Stimulated activated naive CD8-positive, alpha-beta T cell treated with anti-CD3 and anti-CD28 coated beads, Interleukin-15, amount 100 ng/mL, for 72 hours (primary cell): ENCODE measurements at regions not wholly inside any gene's neighbourhood (a gene's known extent, or its start where the extent isn't known, plus 50 kb on each side); places are given as distances from the start of the nearest gene placed in this dataset.
"Not testable (repeated sequence)": the region's sequence is repeated elsewhere in the genome, so short reads cannot be mapped to it uniquely, and the experiment has no call there.

ENCODE experiments used
- ATAC-seq: fragments of 150-1000 bp; cut with Tn5 transposase; 2 replicates; pipeline ENCODE4 v1.10.0; 2021; ENCODE audit warnings: mild to moderate bottlenecking, moderate library complexity
- DNase-seq, 2 donors: peaks; one replicate each; pipeline ENCODE4 v3.0.0; 2021 to 2022
- H3K27ac Mint-ChIP-seq, 2 donors: one replicate each; pipeline ENCODE4 v1.8.0; 2022; ENCODE audit warnings: mild to moderate bottlenecking in 2 of 2, mixed read lengths in 2 of 2, moderate library complexity in 2 of 2
- H3K27me3 Mint-ChIP-seq: one replicate; pipeline ENCODE4 v1.8.0; 2022; ENCODE audit warnings: mixed read lengths
- H3K4me1 Mint-ChIP-seq: one replicate; pipeline ENCODE4 v1.8.0; 2022; ENCODE audit warnings: mild to moderate bottlenecking, mixed read lengths
- H3K4me3 Mint-ChIP-seq, 2 donors: one replicate each; pipeline ENCODE4 v1.8.0; 2022; ENCODE audit warnings: mild to moderate bottlenecking in 2 of 2, mixed read lengths in 2 of 2, moderate library complexity in 1 of 2
- H3K9me3 Mint-ChIP-seq, 2 donors: one replicate each; pipeline ENCODE4 v1.8.0; 2022; ENCODE audit warnings: mixed read lengths in 2 of 2

DNA sequence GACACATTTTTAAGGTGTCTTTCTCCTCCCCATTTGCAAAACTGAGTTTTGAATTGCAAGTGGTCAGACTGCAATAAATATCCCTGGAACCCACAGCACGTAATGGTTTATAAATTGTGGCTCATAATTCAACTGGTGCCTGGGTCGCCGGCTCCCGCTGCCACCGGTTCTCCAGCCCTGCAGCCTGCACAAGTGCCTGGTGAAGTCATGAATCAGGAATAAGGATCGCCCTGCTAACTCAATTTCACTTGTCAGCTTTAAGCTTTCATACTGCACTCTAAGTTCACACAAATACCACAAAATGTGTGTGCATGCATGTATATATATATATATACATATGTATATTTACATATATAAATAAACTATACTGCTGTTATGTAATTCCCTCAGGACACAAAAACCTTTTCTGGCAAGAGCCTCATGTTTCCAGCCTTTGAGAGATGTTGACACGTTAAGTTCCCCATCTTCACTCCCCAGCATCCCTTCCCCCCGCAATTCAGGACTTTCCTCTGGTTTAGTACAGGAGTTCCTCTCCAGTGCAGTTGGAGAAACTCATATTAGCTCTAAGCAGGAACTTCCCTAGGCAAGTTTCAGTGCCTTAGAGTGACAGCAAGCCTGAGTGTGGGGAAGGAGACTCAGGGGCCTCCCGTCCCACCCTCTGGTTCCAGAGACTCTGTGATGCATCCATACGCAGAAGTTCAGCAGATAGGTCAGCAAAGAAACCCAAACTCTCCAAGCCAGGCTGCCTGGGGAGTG lies 129.2 kb upstream of the UNC5B start:
- no peak for ATAC-seq
- Mint-ChIP-seq H3K27me3 (no peaks in the 10 kb centered on the region), H3K9me3 (no peaks in the 10 kb centered on the region), H3K27ac (no peak overlapping the region), H3K4me3 (no peak overlapping the region), H3K4me1 (no peaks in the 10 kb centered on the region)
- no peak for DNase-seq

DNA sequence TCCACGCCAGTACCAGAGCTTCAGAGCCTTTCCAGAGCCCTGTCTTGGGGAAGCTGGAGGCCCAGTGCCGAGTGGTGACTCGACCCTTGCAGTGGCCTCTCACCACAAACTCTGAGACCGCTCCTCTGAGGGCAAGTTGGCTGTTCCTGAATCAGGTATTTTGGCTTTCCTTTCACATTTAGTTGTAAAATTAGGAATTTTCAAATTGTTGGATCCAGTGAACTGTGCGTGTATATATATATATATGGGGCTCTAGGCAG lies 128.7 kb upstream of the UNC5B start:
- Mint-ChIP-seq H3K27me3 (no peaks in the 10 kb centered on the region), H3K4me1 (no peaks in the 10 kb centered on the region), H3K27ac (no peak overlapping the region), H3K9me3 (no peaks in the 10 kb centered on the region), H3K4me3 (no peak overlapping the region)
- ATAC-seq (no peak), DNase-seq (peak in 1 of 2 donors; percentile 2)

DNA sequence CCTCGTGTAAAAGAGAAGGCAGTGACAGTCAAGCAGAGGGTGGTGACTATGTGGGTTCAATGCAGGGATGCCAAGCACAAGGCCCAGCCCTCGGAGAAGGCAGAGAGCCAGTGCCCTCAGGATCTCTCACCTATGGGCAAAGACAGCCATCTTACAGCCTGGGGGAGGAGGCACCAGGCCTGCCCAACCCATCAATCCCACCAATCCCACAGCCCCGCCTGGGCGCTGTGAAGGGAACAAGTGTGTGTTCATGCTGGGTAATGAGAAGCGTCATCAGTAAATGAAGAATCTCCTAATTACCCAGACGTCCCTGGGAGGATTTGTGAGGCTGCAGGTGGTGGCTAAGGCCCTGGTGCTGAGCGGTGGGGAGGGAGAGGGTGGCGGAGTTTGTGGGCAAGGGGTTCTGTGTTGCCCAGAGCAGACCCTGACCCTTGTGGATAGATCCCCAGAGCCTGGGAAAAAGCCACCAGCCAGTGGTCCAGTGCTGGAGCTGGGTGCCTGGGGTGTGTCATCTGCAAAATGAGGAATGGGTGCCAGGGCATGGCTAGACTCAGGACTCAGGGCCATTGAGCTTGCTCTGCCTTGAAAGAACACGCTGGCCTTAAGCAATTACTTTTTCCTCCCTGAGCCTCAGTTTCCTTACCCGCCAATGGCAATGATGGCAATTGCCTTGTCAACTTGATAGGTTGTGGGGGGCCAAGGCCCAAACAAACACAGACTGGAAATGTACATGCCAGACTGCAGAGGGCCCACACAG lies 128.1 kb upstream of the UNC5B start:
- Mint-ChIP-seq H3K9me3 (no peaks in the 10 kb centered on the region), H3K27ac (no peak overlapping the region), H3K27me3 (no peaks in the 10 kb centered on the region), H3K4me3 (no peak overlapping the region), H3K4me1 (no peaks in the 10 kb centered on the region)
- ATAC-seq (no peak), DNase-seq (peak in 1 of 2 donors; percentile 5)

DNA sequence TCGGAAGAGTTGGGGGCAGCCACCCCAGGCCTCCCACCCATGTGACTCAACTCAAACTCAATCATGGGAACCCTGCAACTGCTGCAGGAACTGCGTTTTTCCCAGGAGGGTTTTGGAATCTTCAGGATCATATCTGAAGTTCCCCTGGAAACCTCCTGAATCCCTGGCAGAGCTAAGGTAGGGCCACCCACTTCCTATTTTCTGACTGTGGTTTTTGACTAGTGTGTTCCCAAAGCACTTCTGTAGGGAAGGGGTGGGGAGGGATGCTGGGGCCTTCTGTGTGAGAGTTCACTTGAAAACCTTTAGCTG lies 127.6 kb upstream of the UNC5B start:
- Mint-ChIP-seq H3K27ac (no peak overlapping the region), H3K4me3 (no peak overlapping the region), H3K27me3 (peaks cover under 1% of the 10 kb centered on the region), H3K4me1 (no peaks in the 10 kb centered on the region), H3K9me3 (no peaks in the 10 kb centered on the region)
- DNase-seq (peak in 1 of 2 donors; percentile 2), ATAC-seq (no peak)

DNA sequence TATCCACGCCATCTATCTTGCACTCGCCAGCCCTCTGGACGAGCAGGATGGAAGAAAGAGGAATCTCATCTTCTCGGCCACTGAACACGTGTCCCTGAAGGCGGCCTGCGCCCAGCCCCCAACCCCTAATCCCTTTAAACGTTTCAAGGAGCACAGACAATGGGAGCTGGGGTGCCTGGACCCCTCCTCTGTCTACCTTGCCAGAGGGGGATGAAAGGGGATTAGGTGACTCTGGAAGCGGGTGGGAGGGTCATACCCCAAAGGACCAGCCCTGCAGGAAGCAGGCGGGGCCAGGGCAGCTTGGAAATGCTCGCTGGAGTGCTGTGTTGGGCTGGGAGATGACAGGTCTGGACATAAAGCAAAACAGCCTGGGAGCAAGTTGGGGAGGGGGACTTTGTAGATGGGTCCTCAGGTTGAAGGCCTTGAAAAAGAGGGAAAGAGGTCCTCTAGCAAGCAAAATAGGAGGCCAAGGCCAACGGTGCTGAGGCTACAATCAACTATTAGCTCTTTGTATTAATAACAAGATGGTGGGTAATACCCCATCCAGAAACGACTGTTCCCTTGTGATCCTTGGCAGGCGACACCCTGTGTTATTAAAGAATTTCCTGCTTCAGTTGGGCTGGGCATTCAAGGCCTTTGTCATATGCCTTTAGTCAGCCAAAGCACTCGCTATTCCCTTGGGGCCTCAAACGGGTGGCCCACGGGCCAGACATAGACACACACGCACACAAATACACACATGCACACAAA lies 126.5 kb upstream of the UNC5B start:
- Mint-ChIP-seq H3K4me3 (no peak overlapping the region), H3K4me1 (no peaks in the 10 kb centered on the region), H3K27ac (no peak overlapping the region), H3K27me3 (peaks cover 11% of the 10 kb centered on the region), H3K9me3 (no peaks in the 10 kb centered on the region)
- no peak for ATAC-seq
- DNase-seq = peak in 1 of 2 donors; percentile 3

DNA sequence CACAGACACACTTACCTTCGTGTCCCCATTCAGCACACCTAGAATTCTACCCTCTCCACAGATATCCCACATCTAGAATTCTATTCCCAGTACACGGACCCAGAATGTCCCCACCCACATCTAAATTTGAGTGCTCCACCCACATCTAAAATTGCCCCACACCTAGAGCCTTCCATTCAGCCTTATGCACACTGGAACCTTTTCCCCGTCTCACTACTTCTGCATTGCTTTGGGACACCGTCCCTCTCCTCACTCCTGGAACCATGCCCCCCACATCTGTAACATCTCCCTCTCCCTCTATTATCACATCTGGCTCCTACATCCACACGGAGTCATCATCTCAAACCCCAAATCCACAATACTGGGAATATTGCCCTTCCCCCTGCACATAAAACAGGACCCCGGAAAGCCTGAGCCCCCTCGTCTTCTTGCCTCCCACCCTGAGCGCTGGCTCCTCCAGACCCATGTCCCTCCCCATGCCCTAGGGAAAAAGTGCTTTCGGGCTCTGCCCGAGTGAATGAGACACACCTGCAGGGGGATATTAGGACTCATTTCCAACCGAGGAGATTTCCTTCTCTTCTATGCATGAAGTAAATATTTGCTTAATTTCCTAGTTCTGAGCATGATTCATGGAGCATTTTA lies 125.8 kb upstream of the UNC5B start:
- H3K4me3 Mint-ChIP-seq = no peak overlapping the region
- ATAC-seq = no peak
- no peaks in the 10 kb centered on the region for H3K9me3 Mint-ChIP-seq
- H3K4me1 Mint-ChIP-seq = no peaks in the 10 kb centered on the region
- peaks cover 12% of the 10 kb centered on the region for H3K27me3 Mint-ChIP-seq
- no peak overlapping the region for H3K27ac Mint-ChIP-seq
- no peak for DNase-seq

DNA sequence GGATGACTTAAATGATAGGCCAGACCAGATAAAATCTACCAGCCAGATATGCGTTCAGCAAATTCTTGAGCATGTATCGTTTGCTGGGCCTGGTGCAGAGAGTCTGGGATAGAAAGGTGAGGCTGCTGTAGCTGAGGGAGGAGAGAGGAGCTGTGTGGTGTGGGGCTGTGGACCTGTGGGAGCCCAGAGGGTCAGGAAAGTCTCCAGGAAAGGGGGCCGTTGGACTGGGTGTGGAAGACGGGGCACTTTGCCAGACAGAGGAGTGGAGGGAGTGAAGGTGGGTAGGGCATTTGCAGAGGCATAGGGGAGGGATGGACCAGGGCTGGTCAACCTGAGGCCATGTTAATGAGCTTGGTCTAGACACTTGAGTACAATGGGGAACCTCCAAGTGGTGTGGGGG lies 124.7 kb upstream of the UNC5B start:
- peak in 1 of 2 donors; percentile 3 for DNase-seq
- Mint-ChIP-seq H3K4me3 (no peak overlapping the region), H3K4me1 (no peaks in the 10 kb centered on the region), H3K27ac (no peak overlapping the region), H3K9me3 (no peaks in the 10 kb centered on the region), H3K27me3 (peaks cover 12% of the 10 kb centered on the region)
- no peak for ATAC-seq

DNA sequence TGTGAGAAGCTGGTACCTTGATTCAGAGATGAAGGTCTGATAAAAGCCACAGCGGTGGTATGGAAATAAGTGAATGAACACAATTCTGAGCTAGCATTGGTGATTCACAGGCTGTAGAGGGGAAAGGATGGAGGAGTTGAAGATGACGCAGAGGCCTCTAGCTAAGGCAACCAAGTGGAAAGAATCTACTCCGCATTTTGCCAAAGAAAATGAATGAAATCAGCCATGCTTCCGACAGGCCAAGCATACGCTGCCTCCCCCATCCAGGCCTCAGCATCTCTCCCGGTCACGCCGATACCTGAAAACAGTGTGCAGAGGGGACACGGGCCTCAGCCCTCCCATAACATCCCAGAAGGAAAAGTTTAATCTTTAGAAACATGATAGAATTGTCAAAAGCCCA lies 124.3 kb upstream of the UNC5B start:
- H3K27me3 Mint-ChIP-seq = peaks cover 12% of the 10 kb centered on the region
- no peak overlapping the region for H3K4me3 Mint-ChIP-seq
- no peak overlapping the region for H3K27ac Mint-ChIP-seq
- H3K9me3 Mint-ChIP-seq = no peaks in the 10 kb centered on the region
- DNase-seq (no peak), ATAC-seq (no peak)
- no peaks in the 10 kb centered on the region for H3K4me1 Mint-ChIP-seq

DNA sequence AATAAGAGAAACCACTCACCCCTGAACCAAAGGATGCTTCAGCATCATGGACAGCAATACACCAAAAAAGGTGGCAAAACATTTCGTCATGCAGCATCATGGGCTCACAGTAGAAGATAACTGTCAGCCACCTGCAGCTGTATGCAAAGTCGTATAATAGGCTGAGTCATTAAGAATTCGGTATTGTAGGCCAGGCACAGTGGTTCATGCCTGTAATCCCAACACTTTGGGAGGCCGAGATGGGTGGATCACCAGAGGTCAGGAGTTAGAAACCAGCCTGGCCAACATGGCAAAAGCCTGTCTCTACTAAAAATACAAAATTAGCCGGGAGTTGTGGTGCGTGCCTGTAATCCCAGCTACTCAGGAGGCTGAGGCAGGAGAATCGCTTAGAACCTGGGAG lies 123.8 kb upstream of the UNC5B start:
- not testable (repeated sequence) for ATAC-seq, H3K4me1 Mint-ChIP-seq, H3K4me3 Mint-ChIP-seq, H3K9me3 Mint-ChIP-seq, H3K27ac Mint-ChIP-seq, DNase-seq
- peaks cover 12% of the 10 kb centered on the region for H3K27me3 Mint-ChIP-seq

DNA sequence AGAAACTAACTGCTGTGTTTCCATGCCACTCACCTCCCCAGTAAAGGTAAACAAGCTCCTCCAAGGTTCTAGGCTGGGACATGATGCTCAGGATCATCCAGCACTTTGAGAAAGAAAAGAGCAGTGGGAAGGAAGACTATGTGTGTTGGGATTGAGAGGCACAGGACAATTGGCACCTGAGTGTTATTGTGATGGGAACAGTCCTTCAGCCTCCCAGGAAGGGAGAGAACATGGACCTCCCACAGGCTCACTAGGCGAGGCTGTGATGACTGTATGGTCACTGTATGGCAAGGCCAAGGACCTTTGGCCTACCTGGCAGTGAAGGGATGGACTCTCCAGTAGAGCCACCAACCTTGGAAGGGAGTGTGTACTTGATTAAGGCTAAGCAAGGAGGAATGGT lies 123.2 kb upstream of the UNC5B start:
- Mint-ChIP-seq H3K4me1 (no peaks in the 10 kb centered on the region), H3K9me3 (peaks cover 0 to 8% of the 10 kb centered on the region in 2 donors), H3K27ac (peak overlapping the region in 1 of 2 donors; percentile 79), H3K4me3 (no peak overlapping the region), H3K27me3 (peaks cover 12% of the 10 kb centered on the region)
- ATAC-seq = no peak
- no peak for DNase-seq

DNA sequence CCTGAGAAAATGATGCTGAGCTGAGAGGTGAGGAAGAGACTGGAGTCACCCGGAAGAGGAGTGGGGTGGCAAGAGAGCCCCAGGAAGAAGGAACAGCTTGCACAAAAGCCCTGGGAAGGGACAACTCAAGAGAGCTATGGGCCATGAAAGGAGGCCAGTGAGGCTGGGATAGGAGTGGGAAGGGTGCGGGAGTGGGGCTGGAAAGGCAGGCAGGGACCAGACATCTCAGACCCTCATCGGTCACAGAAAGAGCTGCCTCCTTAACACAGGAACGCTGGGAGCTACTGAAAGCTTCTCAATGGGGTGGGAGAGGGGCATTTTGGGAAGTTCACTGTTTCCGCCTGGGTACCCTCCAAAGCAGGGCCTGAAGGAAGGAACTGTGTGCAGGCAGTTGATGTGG lies 122.0 kb upstream of the UNC5B start:
- ATAC-seq = no peak
- Mint-ChIP-seq H3K9me3 (peaks cover 0 to 10% of the 10 kb centered on the region in 2 donors), H3K4me3 (no peak overlapping the region), H3K4me1 (peaks cover 11% of the 10 kb centered on the region), H3K27me3 (peaks cover 12% of the 10 kb centered on the region), H3K27ac (no peak overlapping the region)
- peak in 1 of 2 donors; percentile 4 for DNase-seq

DNA sequence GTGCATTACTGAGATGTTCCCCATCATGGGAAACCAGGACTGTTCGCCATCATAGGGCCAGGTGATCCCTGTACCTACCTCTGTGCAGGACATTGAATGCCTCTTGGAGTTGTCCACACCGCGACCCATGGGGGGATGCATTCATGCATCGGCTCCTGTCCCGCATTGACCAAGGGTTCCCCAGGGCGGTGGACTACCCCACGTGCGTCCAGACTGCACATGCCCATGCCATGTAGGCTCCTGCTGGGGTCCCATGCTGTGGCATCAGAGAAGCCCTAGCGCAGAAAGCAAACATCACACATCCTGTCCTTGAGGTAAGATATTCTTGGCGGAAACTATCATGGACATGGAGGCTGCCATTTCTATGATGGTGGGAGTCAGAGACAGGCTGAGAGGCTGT lies 121.6 kb upstream of the UNC5B start:
- Mint-ChIP-seq H3K9me3 (peaks cover 0 to 10% of the 10 kb centered on the region in 2 donors), H3K4me3 (no peak overlapping the region), H3K27me3 (peaks cover 12% of the 10 kb centered on the region), H3K27ac (no peak overlapping the region), H3K4me1 (peaks cover 12% of the 10 kb centered on the region)
- ATAC-seq = no peak
- DNase-seq = no peak

DNA sequence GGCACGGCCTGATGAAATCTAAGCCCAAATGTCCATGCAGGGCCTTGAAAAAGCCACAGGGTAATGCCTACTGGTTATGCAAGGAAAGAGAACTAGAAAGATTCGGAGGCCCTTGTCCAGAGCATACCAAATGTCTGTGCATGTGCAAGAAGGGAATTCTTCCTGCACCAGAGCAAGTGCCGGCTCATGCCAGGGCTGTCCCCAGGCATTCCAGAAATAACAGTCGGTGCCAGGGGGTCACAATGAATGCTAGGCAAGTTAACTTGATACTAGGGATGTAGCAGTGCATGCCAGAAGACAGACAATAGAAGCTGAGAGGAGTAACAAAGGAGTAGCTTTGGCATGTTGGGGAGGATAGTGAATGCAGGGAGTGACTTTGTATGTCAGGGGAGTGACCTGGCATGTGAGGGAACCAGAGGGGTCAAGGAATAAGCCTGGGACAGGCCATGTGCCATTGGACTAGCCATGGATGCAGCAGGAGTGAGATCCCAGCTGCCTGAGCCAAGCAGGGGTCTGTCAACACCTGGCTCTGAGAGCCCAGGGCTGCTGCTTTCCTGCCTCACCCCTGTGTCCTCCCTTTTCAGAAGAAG lies 119.5 kb upstream of the UNC5B start:
- H3K9me3 Mint-ChIP-seq = peaks cover 0 to 10% of the 10 kb centered on the region in 2 donors
- H3K4me1 Mint-ChIP-seq = peaks cover 12% of the 10 kb centered on the region
- H3K27me3 Mint-ChIP-seq = peaks cover 22% of the 10 kb centered on the region
- peak overlapping the region in 1 of 2 donors; percentile 30 for H3K27ac Mint-ChIP-seq
- ATAC-seq (no peak), DNase-seq (no peak)
- H3K4me3 Mint-ChIP-seq = no peak overlapping the region

DNA sequence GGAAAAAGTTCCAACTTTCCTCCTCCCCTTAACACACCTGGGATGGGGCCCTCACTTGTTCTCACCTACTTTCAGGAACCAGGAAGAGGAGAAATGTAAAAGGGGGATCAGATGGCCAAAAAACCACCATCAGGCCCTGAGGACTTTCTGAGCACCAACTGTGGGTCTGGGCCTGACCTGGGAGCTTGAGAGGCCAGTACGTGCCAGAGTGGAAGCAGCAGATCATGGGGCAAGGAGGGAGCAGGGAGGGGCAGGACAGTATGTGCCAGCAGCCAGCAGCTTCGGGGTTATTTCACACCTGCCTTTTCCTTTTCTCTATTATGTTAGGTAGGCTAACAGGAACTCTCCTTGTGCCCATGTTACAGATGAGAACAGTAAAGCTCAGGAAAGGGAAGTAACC lies 118.8 kb upstream of the UNC5B start:
- Mint-ChIP-seq H3K9me3 (peaks cover 0 to 10% of the 10 kb centered on the region in 2 donors), H3K4me1 (peaks cover 12% of the 10 kb centered on the region), H3K27me3 (peaks cover 28% of the 10 kb centered on the region), H3K4me3 (no peak overlapping the region), H3K27ac (peak overlapping the region in 1 of 2 donors; percentile 21)
- DNase-seq (no peak), ATAC-seq (no peak)

DNA sequence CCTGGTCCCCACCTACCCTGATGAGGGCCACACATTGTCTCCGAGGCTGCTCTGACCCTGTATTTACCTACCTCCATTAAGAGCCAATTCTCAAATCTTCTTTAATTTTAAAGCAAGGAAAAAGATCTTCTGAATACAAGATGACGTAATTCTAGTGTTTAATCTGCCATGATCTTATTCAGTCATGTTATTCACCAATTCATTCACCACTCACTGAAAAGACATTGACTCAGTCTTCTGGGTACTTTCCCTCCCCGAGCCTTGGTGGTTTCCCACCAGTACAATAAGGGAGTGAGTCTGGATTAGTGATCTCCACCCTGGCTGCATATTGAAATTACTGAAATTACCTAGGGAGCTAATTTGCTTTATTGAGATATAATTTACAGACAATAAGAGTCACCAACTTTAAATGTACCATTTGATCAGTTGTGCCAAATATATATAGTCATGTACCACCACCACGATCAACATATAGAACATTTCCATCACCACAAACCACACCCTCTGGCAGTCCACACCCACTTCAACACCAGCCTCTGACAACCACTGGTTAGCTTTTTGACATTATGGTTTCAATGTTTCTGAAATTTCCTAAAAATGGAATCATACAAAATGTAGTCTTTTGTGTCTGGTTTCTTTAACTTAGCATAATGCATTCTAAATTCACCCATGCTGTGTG lies 117.5 kb upstream of the UNC5B start:
- DNase-seq (peak; percentile 18 to 63), ATAC-seq (peak; percentile 99)
- peaks cover 0 to 10% of the 10 kb centered on the region in 2 donors for H3K9me3 Mint-ChIP-seq
- no peak overlapping the region for H3K4me3 Mint-ChIP-seq
- H3K27ac Mint-ChIP-seq = peak overlapping the region; percentile 75 to 92
- H3K4me1 Mint-ChIP-seq = peaks cover 12% of the 10 kb centered on the region
- peaks cover 39% of the 10 kb centered on the region for H3K27me3 Mint-ChIP-seq
